ENCODE measurements at regions not wholly inside any gene's neighbourhood (a gene's known extent, or its start where the extent isn't known, plus 50 kb on each side); places are given as distances from the start of the nearest gene placed in this dataset.

- no peaks in the 10 kb centered on the region for H3K4me1 ChIP-seq (ENCODE audit: control insufficient read depth in 4 of 4, insufficient read depth in 4 of 4, low read length in 3 of 4)
- no peak for DNase-seq (ENCODE audit: low spot score)
- H3K4me3 ChIP-seq (ENCODE audit: low read depth in 1 of 3, low read length in 3 of 3) = no peak overlapping the region
- WGBS = 69% methylated on average over 2 of the region's 2 CpGs
- no peak overlapping the region for H3K9ac ChIP-seq (ENCODE audit: low read depth in 1 of 2, low read length in 2 of 2)
- H3K27me3 ChIP-seq (ENCODE audit: control insufficient read depth in 4 of 4, insufficient read depth in 4 of 4, low read length in 3 of 4) = no peaks in the 10 kb centered on the region
- peaks cover 0 to 5% (median 0%) of the 10 kb centered on the region in 4 donors for H3K9me3 ChIP-seq (ENCODE audit: control insufficient read depth in 4 of 4, low read length in 3 of 4)
- no peaks in the 10 kb centered on the region for H3K36me3 ChIP-seq (ENCODE audit: control insufficient read depth in 4 of 4, insufficient read depth in 3 of 4, low read depth in 1 of 4, low read length in 3 of 4)
- TF ChIP-seq GABPA (IDR thresholded peaks at IDR 0.05 in 1 of 2, conservative IDR thresholded peaks at IDR 0.05 in 1 of 2) (no peak), RAD21 (IDR thresholded peaks at IDR 0.05) (no peak), SP1 (IDR thresholded peaks at IDR 0.05) (no peak), MAX (IDR thresholded peaks at IDR 0.05) (no peak), FOXA1 (IDR thresholded peaks at IDR 0.05) (no peak), EGR1 (IDR thresholded peaks at IDR 0.05; ENCODE audit: low read depth in 2 of 2) (no peak), ZBTB33 (IDR thresholded peaks at IDR 0.05) (no peak), YY1 (IDR thresholded peaks at IDR 0.05) (no peak), HNF4A (conservative IDR thresholded peaks at IDR 0.05) (no peak), CTCF (IDR thresholded peaks at IDR 0.05; ENCODE audit: low read depth, low read length, missing input control) (no peak), FOXA2 (IDR thresholded peaks at IDR 0.05) (no peak), REST (IDR thresholded peaks at IDR 0.05) (no peak), ATF3 (IDR thresholded peaks at IDR 0.05) (no peak), RXRA (IDR thresholded peaks at IDR 0.05) (no peak), HNF4G (IDR thresholded peaks at IDR 0.05) (no peak), JUND (IDR thresholded peaks at IDR 0.05) (no peak), TAF1 (conservative IDR thresholded peaks at IDR 0.05) (no peak)
- no peak overlapping the region for H3K27ac ChIP-seq (ENCODE audit: low read depth in 1 of 2, low read length in 2 of 2)
Measured at GRCh38 chr12:83656004-83656403, 969.3 kb downstream of the TMTC2 start.

GRCh38 chr12:83642205-83642604 is 955.5 kb downstream of the TMTC2 start:
- Histone ChIP-seq H3K36me3 (ENCODE audit: control insufficient read depth in 4 of 4, insufficient read depth in 3 of 4, low read depth in 1 of 4, low read length in 3 of 4) (no peaks in the 10 kb centered on the region), H3K9me3 (ENCODE audit: control insufficient read depth in 4 of 4, low read length in 3 of 4) (no peaks in the 10 kb centered on the region), H3K27ac (ENCODE audit: low read depth in 1 of 2, low read length in 2 of 2) (no peak overlapping the region), H3K4me3 (ENCODE audit: low read depth in 1 of 3, low read length in 3 of 3) (no peak overlapping the region), H3K4me1 (ENCODE audit: control insufficient read depth in 4 of 4, insufficient read depth in 4 of 4, low read length in 3 of 4) (no peaks in the 10 kb centered on the region), H3K27me3 (ENCODE audit: control insufficient read depth in 4 of 4, insufficient read depth in 4 of 4, low read length in 3 of 4) (no peaks in the 10 kb centered on the region), H3K9ac (ENCODE audit: low read depth in 1 of 2, low read length in 2 of 2) (no peak overlapping the region)
- TF ChIP-seq CTCF (IDR thresholded peaks at IDR 0.05; ENCODE audit: low read depth, low read length, missing input control) (no peak), EGR1 (IDR thresholded peaks at IDR 0.05; ENCODE audit: low read depth in 2 of 2) (no peak), GABPA (IDR thresholded peaks at IDR 0.05 in 1 of 2, conservative IDR thresholded peaks at IDR 0.05 in 1 of 2) (no peak), RXRA (IDR thresholded peaks at IDR 0.05) (no peak), HNF4A (conservative IDR thresholded peaks at IDR 0.05) (no peak), ATF3 (IDR thresholded peaks at IDR 0.05) (no peak), HNF4G (IDR thresholded peaks at IDR 0.05) (no peak), FOXA2 (IDR thresholded peaks at IDR 0.05) (no peak)
- DNase-seq (ENCODE audit: low spot score) = no peak
- 66% methylated on average over 3 of the region's 3 CpGs for WGBS
